ENCODE measurements at regions not wholly inside any gene's neighbourhood (a gene's known extent, or its start where the extent isn't known, plus 50 kb on each side); places are given as distances from the start of the nearest gene placed in this dataset.

DNA sequence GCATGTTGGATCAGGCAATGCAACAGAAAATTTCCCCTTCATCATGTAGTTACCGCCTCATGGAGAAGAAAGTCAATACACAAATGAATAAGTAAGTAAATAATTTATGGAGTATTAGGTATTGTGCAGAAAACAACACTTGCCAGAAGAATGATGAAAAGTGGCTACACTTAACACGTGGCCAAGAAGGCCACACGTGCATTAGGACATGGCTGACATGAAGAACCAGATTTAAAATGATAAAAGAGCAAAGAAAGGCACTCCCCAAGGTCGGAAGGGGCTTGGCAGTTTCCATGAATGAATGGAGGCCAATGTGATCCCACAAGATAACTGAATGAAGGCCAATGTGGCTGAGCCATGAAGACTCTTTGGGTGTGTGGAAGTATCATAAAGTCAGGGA, 447.2 kb downstream of the DOK5 start:
- TF ChIP-seq, protein P1, sequence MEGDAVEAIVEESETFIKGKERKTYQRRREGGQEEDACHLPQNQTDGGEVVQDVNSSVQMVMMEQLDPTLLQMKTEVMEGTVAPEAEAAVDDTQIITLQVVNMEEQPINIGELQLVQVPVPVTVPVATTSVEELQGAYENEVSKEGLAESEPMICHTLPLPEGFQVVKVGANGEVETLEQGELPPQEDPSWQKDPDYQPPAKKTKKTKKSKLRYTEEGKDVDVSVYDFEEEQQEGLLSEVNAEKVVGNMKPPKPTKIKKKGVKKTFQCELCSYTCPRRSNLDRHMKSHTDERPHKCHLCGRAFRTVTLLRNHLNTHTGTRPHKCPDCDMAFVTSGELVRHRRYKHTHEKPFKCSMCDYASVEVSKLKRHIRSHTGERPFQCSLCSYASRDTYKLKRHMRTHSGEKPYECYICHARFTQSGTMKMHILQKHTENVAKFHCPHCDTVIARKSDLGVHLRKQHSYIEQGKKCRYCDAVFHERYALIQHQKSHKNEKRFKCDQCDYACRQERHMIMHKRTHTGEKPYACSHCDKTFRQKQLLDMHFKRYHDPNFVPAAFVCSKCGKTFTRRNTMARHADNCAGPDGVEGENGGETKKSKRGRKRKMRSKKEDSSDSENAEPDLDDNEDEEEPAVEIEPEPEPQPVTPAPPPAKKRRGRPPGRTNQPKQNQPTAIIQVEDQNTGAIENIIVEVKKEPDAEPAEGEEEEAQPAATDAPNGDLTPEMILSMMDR (IDR thresholded peaks at IDR 0.05) = no peak
- no peak for TF ChIP-seq POLR2A (IDR thresholded peaks at IDR 0.05; ENCODE audit: low read depth)
- TF ChIP-seq POLR2AphosphoS5 (IDR thresholded peaks at IDR 0.05) = no peak

Measured in esophagus muscularis mucosa (tissue), 3 donors.